ENCODE measurements at regions not wholly inside any gene's neighbourhood (a gene's known extent, or its start where the extent isn't known, plus 50 kb on each side); places are given as distances from the start of the nearest gene placed in this dataset.

DNA sequence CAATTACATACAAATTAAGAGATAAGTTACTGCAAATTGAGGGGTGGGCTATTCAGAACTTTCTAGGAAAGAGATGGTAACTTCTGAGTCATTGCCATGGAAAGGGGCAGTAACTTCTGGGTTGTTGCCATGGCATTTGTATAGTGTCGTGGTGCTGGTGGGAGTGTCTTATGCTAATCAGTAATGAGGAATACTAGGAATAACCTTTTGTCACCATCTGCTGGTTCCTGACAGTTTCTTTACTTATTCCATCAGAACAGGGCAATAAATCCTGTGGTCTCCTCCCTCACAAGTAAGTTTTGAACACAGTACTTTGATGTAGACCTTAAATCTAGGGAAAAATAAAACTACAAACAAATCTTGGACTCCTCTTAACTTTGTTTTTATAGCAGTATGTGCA lies 435.4 kb downstream of the BCL11A start:
- TF ChIP-seq CHD1 (IDR thresholded peaks at IDR 0.05; ENCODE audit: low read depth, low read length) (no peak), SP1 (IDR thresholded peaks at IDR 0.05; ENCODE audit: low read depth, low read length) (no peak), POLR2A (IDR thresholded peaks at IDR 0.05; ENCODE audit: control extremely low read depth in 1 of 2, low read depth in 2 of 2, low read length in 2 of 2) (no peak), TAF1 (IDR thresholded peaks at IDR 0.05; ENCODE audit: low read depth, low read length) (no peak), CTCF (IDR thresholded peaks at IDR 0.05; ENCODE audit: control extremely low read depth in 1 of 3, insufficient read depth in 1 of 3, low read depth in 1 of 3, low read length in 3 of 3) (no peak), FOSL1 (IDR thresholded peaks at IDR 0.05; ENCODE audit: insufficient read depth, low read depth, low read length) (no peak), CREB1 (IDR thresholded peaks at IDR 0.05) (no peak), RXRA (IDR thresholded peaks at IDR 0.05; ENCODE audit: insufficient read depth, low read depth, low read length) (no peak)
